ENCODE measurements at regions not wholly inside any gene's neighbourhood (a gene's known extent, or its start where the extent isn't known, plus 50 kb on each side); places are given as distances from the start of the nearest gene placed in this dataset.

DNA sequence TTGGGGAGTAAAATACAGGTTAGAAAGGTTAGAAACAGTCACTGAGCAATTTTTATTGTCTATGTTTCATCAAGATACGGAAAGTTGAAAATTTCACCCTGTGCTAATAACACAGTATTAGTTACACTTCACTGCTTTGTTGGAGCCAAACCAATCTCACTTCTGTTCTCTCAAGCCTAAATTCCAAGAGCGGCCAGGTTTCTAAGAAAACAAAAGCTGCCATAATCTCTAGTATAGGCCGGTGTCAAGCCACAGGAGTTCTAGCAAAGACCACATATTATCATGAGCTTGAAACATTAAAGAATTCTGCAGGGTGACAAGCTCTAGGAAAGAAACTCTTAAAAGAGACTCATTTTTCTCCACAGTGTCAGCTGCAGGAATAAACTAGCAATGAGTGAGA lies 128.7 kb downstream of the TXNL1 start:
- TF ChIP-seq, protein P1, sequence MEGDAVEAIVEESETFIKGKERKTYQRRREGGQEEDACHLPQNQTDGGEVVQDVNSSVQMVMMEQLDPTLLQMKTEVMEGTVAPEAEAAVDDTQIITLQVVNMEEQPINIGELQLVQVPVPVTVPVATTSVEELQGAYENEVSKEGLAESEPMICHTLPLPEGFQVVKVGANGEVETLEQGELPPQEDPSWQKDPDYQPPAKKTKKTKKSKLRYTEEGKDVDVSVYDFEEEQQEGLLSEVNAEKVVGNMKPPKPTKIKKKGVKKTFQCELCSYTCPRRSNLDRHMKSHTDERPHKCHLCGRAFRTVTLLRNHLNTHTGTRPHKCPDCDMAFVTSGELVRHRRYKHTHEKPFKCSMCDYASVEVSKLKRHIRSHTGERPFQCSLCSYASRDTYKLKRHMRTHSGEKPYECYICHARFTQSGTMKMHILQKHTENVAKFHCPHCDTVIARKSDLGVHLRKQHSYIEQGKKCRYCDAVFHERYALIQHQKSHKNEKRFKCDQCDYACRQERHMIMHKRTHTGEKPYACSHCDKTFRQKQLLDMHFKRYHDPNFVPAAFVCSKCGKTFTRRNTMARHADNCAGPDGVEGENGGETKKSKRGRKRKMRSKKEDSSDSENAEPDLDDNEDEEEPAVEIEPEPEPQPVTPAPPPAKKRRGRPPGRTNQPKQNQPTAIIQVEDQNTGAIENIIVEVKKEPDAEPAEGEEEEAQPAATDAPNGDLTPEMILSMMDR (IDR thresholded peaks at IDR 0.05), result no peak
- Histone ChIP-seq H3K4me3 (no peak overlapping the region), H3K27ac (no peak overlapping the region)
- DNase-seq (ENCODE audit: low spot score), result no peak

DNA sequence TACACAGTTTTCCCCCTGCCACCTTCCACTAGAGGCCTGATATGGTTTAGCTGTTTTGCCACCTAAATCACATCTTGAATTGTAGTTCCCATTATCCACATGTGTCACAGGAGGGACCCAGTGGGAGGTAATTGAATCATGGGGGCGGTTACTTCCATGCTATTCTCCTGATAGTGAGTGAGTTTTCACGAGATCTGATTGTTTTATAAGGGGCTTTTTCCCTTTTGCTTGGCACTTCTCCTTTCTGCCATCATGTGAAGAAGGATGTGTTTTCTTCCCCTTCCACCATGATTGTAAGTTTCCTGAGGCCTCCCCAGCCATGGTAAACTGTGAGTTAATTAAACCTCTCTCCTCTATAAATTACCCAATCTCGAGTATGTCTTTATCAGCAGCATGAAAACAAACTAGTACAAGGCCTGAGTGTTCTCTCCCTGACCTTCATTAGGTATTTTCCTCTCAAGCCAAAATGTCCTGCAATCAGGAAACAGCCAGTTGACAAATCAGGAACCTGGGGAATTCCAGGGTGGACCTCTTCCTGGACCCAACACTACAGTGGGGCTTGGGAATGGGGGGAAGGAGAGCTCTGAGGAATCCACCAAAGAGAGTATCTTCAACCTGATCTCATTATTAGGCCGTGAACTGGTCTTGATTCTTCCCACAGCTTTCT lies 129.9 kb downstream of the TXNL1 start:
- DNase-seq (ENCODE audit: low spot score), result no peak
- Histone ChIP-seq H3K27ac (no peak overlapping the region), H3K4me3 (no peak overlapping the region)
- TF ChIP-seq, protein P1 (IDR thresholded peaks at IDR 0.05), result no peak

GRCh38 chr18:56505971-56506370 lies 132.4 kb downstream of the TXNL1 start:
- H3K4me3 ChIP-seq, result no peak overlapping the region
- DNase-seq (ENCODE audit: low spot score), result no peak

GRCh38 chr18:56505293-56505692 lies 133.1 kb downstream of the TXNL1 start:
- no peak for DNase-seq (ENCODE audit: low spot score)
- TF ChIP-seq, protein P1 (IDR thresholded peaks at IDR 0.05), result no peak
- no peak overlapping the region for H3K27ac ChIP-seq
- no peak overlapping the region for H3K4me3 ChIP-seq

More at GRCh38 chr18:56505971-56506370, 132.4 kb downstream of the TXNL1 start:
- no peak overlapping the region for H3K27ac ChIP-seq
- TF ChIP-seq, protein P1 (IDR thresholded peaks at IDR 0.05), result no peak

DNA sequence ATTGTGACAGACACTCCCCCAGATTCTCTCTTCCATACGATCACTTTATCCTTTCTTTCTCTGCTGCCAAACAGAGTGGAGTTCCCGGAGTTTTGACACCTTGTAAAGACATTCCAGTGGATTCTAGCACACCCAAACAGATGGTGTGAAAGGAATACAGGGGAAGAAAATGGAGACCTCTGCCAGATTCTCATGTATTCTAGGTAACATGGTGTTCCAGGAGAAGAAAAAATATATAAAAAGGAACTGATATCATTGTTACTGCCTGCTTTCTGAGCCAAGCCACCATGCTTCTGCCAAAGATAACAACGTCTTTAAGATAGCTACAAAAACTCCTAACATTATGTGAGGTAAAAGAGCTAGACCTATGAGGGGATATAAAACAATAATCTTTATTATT lies 136.5 kb downstream of the TXNL1 start:
- DNase-seq (ENCODE audit: low spot score), result no peak
- no peak overlapping the region for H3K27ac ChIP-seq
- no peak overlapping the region for H3K4me3 ChIP-seq
- TF ChIP-seq, protein P1 (IDR thresholded peaks at IDR 0.05), result no peak

DNA sequence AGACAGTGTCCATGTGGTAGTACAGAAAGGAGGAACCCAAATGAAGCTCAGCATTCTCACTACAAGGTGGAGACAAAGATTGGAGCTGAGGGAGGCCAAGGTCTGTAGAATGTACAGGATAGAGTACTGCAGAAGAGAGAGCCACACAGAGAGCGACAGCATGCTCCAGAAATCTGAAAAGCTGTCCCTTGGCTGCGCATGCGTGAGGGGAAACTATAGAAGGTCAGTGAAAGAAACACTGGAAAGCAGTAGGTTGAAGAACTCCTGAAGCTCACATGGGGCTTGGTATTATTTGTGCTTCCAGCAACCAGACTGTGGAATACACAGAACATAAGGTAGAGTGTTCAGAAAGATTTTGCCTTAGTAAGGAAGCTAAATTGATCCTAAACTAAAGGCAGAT lies 142.5 kb downstream of the TXNL1 start:
- TF ChIP-seq, protein P1 (IDR thresholded peaks at IDR 0.05), result no peak
- Histone ChIP-seq H3K4me3 (no peak overlapping the region), H3K27ac (no peak overlapping the region)
- DNase-seq (ENCODE audit: low spot score), result no peak

DNA sequence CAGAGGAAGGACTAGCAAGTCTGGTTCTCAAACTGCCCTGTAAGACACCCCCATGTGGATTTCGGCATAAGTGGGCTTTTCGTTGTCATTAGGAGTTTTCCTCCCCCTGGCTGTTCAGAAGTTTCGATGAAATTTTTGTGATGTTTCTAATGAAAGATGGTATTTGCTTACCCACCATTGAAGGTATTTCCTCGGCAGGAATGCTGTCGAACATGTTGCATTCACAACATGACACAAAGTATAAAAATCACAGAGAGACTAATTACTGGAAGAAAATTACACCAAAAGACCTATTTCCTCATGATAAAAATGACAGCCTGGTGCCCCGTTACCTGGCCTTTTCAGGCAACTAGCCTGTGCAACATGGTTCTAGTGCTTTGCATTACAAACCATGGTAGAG lies 144.9 kb downstream of the TXNL1 start:
- Histone ChIP-seq H3K27ac (no peak overlapping the region), H3K4me3 (no peak overlapping the region)
- TF ChIP-seq, protein P1 (IDR thresholded peaks at IDR 0.05), result no peak
- DNase-seq (ENCODE audit: low spot score), result no peak
